Testis (tissue), 2 donors: ENCODE measurements at regions not wholly inside any gene's neighbourhood (a gene's known extent, or its start where the extent isn't known, plus 50 kb on each side); places are given as distances from the start of the nearest gene placed in this dataset.

Source experiments
- DNase-seq: peaks from one replicate; pipeline ENCODE4 v3.0.0-alpha.2; 2019
- H3K27ac ChIP-seq, 2 donors: fragments of 200-600 bp; sonication (generic); one replicate each; pipeline ENCODE4 v1.5.1; 2019
- H3K27me3 ChIP-seq: fragments of 200-600 bp; sonication (generic); one replicate; pipeline ENCODE4 v1.5.1; 2019
- H3K36me3 ChIP-seq: fragments of 200-600 bp; sonication (generic); one replicate; pipeline ENCODE4 v1.5.1; 2017; ENCODE audit warnings: low read depth; ENCODE audit errors: missing control alignments
- H3K4me1 ChIP-seq: fragments of 200-600 bp; sonication (generic); one replicate; pipeline ENCODE4 v1.5.1; 2019
- H3K4me3 ChIP-seq, 2 donors: fragments of 200-600 bp; sonication (generic); one replicate each; pipeline ENCODE4 v1.5.1; 2017 to 2019
- H3K9me3 ChIP-seq: fragments of 200-600 bp; sonication (generic); one replicate; pipeline ENCODE4 v1.5.1; 2017
- POLR2A ChIP-seq: fragments of 450-650 bp; IDR thresholded peaks from one replicate; pipeline ENCODE4 v1.6.1; 2017; ENCODE audit warnings: antibody characterized with exemption, mild to moderate bottlenecking, moderate library complexity
- WGBS, 2 donors: methylation state at CpG; one replicate each; pipeline ENCODE4 v1.1.5; 2018; 5-methylcytosine and 5-hydroxymethylcytosine counted together
- intact Hi-C: fragments of 100-400 bp; cut with DNase I; formaldehyde crosslinking; loops from one replicate; pipeline ENCODE4 v1.15.1; 2023; ENCODE audit warnings: low total_unique reads
- TF ChIP-seq, protein P1 (sequence below), 3 experiments: fragments of 450-650 bp in 2 of 3; fragments of 200-600 bp in 1 of 3; sonication (generic) in 1 of 3; IDR thresholded peaks; one replicate each; pipeline ENCODE4 v1.5.1; 2016 to 2019; ENCODE audit warnings: antibody characterized with exemption in 3 of 3, mild to moderate bottlenecking in 2 of 3, moderate library complexity in 1 of 3

DNA sequence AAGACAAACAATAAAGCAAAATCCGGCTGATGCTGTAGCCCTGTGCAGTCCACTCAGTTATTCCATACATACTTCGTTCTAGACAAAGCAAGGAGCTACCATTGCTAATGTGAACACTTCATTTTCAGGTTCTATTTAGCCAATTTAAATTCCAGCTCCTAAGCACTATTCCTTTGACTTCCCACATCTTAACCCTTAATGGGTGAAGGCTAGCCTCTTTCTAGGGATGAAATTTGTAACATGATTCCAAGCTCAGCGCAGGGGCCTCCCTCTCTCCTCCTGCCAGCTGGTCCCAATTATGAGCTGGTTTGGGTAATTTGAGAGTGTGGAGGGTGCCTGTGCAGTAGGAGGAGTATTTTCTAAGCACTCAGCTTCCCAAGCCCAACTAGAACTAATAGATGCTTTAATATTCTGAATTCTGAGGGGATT, 53.9 kb upstream of the PTGFRN start:
- WGBS, 2 donors = 61 to 65% methylated on average over 3 of the region's 3 CpGs
- no peak for DNase-seq
- Histone ChIP-seq H3K36me3 (no peaks in the 10 kb centered on the region), H3K27ac (no peak overlapping the region), H3K27me3 (no peaks in the 10 kb centered on the region), H3K9me3 (no peaks in the 10 kb centered on the region), H3K4me1 (peaks cover 9% of the 10 kb centered on the region), H3K4me3 (no peak overlapping the region)
- TF ChIP-seq, protein P1, sequence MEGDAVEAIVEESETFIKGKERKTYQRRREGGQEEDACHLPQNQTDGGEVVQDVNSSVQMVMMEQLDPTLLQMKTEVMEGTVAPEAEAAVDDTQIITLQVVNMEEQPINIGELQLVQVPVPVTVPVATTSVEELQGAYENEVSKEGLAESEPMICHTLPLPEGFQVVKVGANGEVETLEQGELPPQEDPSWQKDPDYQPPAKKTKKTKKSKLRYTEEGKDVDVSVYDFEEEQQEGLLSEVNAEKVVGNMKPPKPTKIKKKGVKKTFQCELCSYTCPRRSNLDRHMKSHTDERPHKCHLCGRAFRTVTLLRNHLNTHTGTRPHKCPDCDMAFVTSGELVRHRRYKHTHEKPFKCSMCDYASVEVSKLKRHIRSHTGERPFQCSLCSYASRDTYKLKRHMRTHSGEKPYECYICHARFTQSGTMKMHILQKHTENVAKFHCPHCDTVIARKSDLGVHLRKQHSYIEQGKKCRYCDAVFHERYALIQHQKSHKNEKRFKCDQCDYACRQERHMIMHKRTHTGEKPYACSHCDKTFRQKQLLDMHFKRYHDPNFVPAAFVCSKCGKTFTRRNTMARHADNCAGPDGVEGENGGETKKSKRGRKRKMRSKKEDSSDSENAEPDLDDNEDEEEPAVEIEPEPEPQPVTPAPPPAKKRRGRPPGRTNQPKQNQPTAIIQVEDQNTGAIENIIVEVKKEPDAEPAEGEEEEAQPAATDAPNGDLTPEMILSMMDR (IDR thresholded peaks at IDR 0.05) = no peak
- TF ChIP-seq POLR2A = no peak
- intact Hi-C loops = no loop called here

DNA sequence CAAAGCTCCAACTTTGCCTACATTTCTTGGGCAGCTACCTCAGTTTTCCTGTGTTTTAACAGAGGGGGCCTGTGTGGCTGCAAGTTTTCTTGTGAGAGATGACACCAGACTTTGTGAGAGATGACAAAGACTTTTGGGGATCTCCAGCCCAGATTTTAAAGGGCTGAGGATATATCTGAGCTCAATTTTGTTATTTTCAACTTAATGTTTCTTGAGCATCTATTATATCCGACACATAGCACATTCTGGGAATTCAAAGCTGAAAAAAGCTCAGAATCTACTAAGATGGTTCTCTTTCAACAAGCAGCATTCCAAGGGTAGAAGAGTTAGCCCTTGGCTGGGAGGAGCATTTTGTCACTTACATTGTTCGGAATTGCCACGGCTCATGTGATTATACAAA, 53.4 kb upstream of the PTGFRN start:
- Histone ChIP-seq H3K36me3 (no peaks in the 10 kb centered on the region), H3K4me3 (no peak overlapping the region), H3K4me1 (peaks cover 9% of the 10 kb centered on the region), H3K27me3 (no peaks in the 10 kb centered on the region), H3K27ac (no peak overlapping the region), H3K9me3 (no peaks in the 10 kb centered on the region)
- no peak for TF ChIP-seq POLR2A
- TF ChIP-seq, protein P1 (IDR thresholded peaks at IDR 0.05) = no peak
- WGBS, 2 donors = 94 to 95% methylated on average over 3 of the region's 3 CpGs
- intact Hi-C loops = no loop called here
- no peak for DNase-seq

DNA sequence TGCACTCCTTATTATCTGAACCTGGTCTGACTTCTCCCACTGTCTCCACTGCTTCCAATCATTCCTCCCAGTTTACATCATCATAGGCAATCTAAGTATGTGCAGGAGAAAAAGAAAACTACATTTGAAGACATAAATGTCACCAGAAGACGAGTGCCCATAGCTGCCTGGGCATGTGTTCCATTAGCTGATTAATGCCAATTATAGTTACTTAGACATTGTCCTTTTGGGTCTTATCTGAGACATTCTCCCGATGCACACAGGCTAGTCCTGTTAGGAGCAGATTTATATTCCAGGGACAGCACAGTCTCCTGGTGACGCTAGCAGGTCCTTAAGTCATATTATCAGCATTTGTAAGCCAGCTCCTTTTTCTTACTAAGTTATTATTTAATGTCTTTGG, 52.6 kb upstream of the PTGFRN start:
- TF ChIP-seq, protein P1 (IDR thresholded peaks at IDR 0.05) = no peak
- no peak for TF ChIP-seq POLR2A
- Histone ChIP-seq H3K4me3 (no peak overlapping the region), H3K36me3 (no peaks in the 10 kb centered on the region), H3K9me3 (no peaks in the 10 kb centered on the region), H3K4me1 (peaks cover 9% of the 10 kb centered on the region), H3K27me3 (no peaks in the 10 kb centered on the region), H3K27ac (no peak overlapping the region)
- DNase-seq = no peak
- 91 to 93% methylated on average over 3 of the region's 3 CpGs for WGBS, 2 donors
- intact Hi-C loops = no loop called here
